HG03565 (cell line): ENCODE measurements at regions not wholly inside any gene's neighbourhood (a gene's known extent, or its start where the extent isn't known, plus 50 kb on each side); places are given as distances from the start of the nearest gene placed in this dataset.
"Not testable (repeated sequence)": the region's sequence is repeated elsewhere in the genome, so short reads cannot be mapped to it uniquely, and the experiment has no call there.

Experiments used
- ATAC-seq: cut with Tn5 transposase; IDR thresholded peaks from one replicate; pipeline ENCODE4 v1.9.1; 2021; ENCODE audit warnings: mild to moderate bottlenecking, moderate library complexity; ENCODE audit not compliant: unreplicated experiment

DNA sequence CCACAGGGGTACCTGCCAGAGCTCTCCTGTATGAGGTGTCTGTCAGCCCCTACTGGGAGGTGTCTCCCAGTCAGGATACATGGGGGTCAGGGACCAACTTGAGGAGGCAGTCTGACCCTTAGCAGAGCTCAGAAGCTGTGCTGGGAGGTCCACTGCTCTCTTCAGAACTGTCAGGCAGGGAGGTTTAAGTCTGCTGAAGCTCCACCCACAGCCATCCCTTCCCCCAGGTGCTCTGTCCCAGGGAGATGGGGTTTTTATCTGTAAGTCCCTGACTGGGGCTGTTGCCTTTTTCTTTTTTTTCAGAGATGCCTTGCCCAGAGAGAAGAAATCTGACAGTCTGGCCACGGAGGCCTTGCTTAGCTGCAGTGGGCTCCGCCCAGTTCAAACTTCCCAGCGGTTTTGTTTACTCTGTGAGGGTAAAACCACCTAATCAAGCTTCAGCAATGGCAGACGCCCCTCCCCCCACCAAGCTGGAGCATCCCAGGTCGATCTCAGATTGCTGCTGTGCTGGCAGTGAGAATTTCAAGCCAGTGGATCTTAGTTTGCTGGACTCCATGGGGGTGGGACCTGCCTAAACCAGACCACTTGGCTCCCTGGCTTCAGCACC is 118.5 kb upstream of the RADX start:
- not testable (repeated sequence) for ATAC-seq

DNA sequence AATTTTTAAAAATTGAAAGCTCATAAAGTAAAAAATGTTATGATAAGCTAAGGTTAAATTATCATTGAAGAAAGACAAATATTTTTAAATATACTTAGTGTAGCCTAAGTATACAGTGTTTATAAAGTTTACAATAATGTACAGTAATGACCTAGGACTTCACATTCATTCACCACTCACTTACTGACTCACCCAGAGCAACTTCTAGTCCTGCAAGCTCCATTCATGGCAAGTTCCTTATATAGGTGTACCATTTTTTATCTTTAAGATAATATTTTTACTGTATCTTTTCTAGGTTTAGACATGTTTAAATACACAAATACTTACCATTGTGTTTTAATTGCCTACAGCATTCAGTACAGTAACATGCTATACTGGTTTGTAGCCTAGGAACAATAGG is 112.3 kb upstream of the RADX start:
- no peak for ATAC-seq

DNA sequence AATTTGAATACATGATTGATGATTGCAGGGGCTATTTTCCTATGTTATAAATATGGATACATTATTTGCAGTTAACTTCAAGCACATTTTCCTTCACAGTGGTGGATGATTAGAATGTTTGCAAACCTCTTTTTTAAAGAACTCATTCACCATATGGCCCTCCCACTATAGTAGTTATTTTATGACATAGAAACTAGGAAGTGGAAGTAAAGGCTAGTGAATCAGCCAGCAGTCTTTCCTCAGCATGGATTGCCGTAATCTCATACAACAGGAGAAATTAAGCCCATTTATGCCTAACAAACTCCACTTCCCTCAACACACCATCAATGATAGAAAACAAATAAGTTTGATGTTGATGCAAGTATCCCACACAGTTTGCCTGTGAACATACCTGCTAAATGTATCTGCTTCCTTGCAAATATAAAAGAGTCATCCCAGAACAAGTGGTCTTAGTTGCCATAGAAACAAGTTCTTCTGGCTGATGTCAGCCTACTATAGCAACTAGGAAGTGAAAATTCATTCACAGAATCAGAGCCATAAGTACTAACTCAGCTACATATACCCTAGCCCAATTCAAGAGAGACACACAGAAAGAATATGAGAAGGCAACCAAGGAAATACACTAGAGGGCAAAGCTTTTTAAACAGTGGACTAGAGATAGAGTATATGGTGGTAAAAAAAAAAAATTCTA is 100.9 kb upstream of the RADX start:
- peak; percentile 64 for ATAC-seq
